ENCODE measurements at regions not wholly inside any gene's neighbourhood (a gene's known extent, or its start where the extent isn't known, plus 50 kb on each side); places are given as distances from the start of the nearest gene placed in this dataset.

DNA sequence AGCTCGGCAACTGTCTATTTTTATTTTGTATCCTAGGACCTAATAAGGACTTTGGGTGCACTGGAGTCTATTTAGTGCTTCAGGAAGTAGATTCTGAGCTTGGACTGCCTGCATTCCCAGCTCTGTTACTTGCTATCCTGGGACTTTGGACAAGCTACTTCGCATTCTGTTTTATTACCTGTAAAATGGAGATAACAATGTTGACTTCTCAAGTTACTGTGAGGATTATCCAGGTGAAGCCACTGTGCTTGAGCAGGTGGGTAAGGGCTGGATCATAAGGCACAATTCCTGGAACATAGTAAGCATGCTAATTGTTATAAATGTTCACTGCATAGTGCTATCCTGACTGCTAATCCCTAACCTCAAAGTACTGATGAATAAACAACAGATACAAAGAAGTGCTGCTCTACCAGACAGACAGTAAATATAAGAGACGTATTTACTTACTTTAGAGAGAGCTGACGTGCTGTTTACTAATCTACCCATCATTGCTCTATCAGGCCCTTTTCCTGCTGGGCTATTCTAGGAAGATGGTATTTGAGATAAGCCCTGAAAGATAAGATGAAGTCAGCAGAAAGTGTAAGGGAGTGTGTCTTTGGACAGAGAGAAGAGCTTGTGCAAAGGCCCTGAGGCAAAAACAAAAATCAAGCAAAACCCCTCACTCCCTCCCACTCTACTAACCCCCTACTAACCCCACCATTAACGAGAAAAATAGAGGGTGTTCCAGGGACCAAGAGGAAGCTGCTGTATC is 50.8 kb upstream of the FLT1 start:
- H3K9ac ChIP-seq (ENCODE audit: low read depth, low read length): no peak overlapping the region
- no peaks in the 10 kb centered on the region for H3K9me3 ChIP-seq (ENCODE audit: control insufficient read depth, insufficient read depth, low read length)
- no peaks in the 10 kb centered on the region for H3K27me3 ChIP-seq (ENCODE audit: control insufficient read depth, insufficient read depth, low read length)
- H3K27ac ChIP-seq (ENCODE audit: low read depth, low read length): no peak overlapping the region
- H3K4me1 ChIP-seq (ENCODE audit: control insufficient read depth, insufficient read depth, low read length): peaks cover 8% of the 10 kb centered on the region
- no peak overlapping the region for H3K4me3 ChIP-seq (ENCODE audit: low read depth, low read length)
- H3K36me3 ChIP-seq (ENCODE audit: control insufficient read depth, insufficient read depth, low read length): no peaks in the 10 kb centered on the region

Data from HUES48 (cell line).